ENCODE measurements at regions not wholly inside any gene's neighbourhood (a gene's known extent, or its start where the extent isn't known, plus 50 kb on each side); places are given as distances from the start of the nearest gene placed in this dataset.

DNA sequence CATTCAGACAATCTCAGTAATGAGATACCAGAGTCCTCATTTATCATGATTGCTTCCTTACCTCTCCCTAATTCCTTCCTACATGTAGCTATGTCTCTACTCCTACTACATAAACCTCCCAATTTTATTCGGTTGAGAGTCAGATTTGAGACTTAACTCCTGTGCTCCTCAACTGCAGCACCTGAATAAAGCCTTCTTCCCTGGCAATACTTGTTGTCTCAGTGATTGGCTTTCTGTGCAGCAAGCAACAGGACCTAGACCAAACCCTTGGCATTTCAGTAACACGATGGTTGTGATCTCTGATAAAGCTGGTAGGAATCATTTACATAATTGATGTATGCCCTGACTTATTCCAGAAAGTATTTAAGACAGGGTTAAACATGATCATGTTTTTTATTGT is 106.7 kb upstream of the NANOGP8 start:
- TF ChIP-seq EZH2 (IDR thresholded peaks at IDR 0.05; ENCODE audit: insufficient read depth, poor library complexity, severe bottlenecking) (no peak), EZH2phosphoT487 (IDR thresholded peaks at IDR 0.05; ENCODE audit: insufficient read depth, low read depth) (no peak)

Data from GM23248 (cell line).